HEK293 (cell line): ENCODE measurements at regions not wholly inside any gene's neighbourhood (a gene's known extent, or its start where the extent isn't known, plus 50 kb on each side); places are given as distances from the start of the nearest gene placed in this dataset.

Experiments used
- CTCF ChIA-PET: fragments of 350-600 bp; formaldehyde crosslinking; extraction: SDS; loops from one replicate; lab custom pipeline; 2021; ENCODE audit warnings: antibody characterized with exemption; lab: Yijun Ruan, JAX
- POLR2A ChIA-PET: fragments of 300-600 bp; formaldehyde crosslinking; extraction: SDS; loops from one replicate; lab custom pipeline; 2020; ENCODE audit warnings: antibody characterized with exemption, inconsistent platforms; lab: Yijun Ruan, JAX
- H3K27ac ChIP-seq: fragments of 200-500 bp; sonication (Bioruptor generic); 2 replicates; pipeline ENCODE4 v1.5.1; 2014; ENCODE audit warnings: low read depth, low read length, control low read depth, inconsistent platforms; ENCODE audit errors: extremely low read depth
- H3K36me3 ChIP-seq, 2 experiments: fragments of 200-500 bp in 1 of 2; sonication (Bioruptor generic) in 1 of 2; 1 replicate in 1 of 2; 2 replicates in 1 of 2; pipeline ENCODE4 v1.5.1; 2014 to 2017; ENCODE audit warnings: inconsistent platforms in 2 of 2, low read length in 2 of 2; ENCODE audit not compliant: control insufficient read depth in 2 of 2, insufficient read depth in 1 of 2
- H3K4me1 ChIP-seq: fragments of 200-500 bp; sonication (Bioruptor generic); 2 replicates; pipeline ENCODE4 v1.5.1; 2014; ENCODE audit warnings: mild to moderate bottlenecking, low read length, inconsistent platforms; ENCODE audit not compliant: control insufficient read depth, insufficient read depth
- H3K4me3 ChIP-seq: 2 replicates; pipeline ENCODE4 v1.5.1; 2011; ENCODE audit warnings: low read depth, mild to moderate bottlenecking, control low read depth, low read length, moderate library complexity
- H3K9me3 ChIP-seq: fragments of 200-500 bp; sonication (Bioruptor generic); 2 replicates; pipeline ENCODE4 v1.5.1; 2014; ENCODE audit warnings: low read depth, low read length, inconsistent platforms; ENCODE audit not compliant: control insufficient read depth, insufficient read depth
- HOXD13 ChIP-seq: sonication (generic); formaldehyde crosslinking; IDR thresholded peaks from 2 replicates; pipeline ENCODE4 v1.8.0; 2022; ENCODE audit warnings: missing genetic modification reagents, borderline replicate concordance
- KLF10 ChIP-seq: fragments of 450-650 bp; IDR thresholded peaks from 2 replicates; pipeline ENCODE4 v1.5.1; 2018; ENCODE audit warnings: missing biosample characterization, mild to moderate bottlenecking, missing genetic modification characterization
- KLF16 ChIP-seq: fragments of 450-650 bp; formaldehyde crosslinking; IDR thresholded peaks from 2 replicates; pipeline ENCODE4 v1.5.1; 2017; ENCODE audit warnings: missing biosample characterization, missing genetic modification characterization
- SCRT1 ChIP-seq: fragments of 450-650 bp; formaldehyde crosslinking; IDR thresholded peaks from 2 replicates; pipeline ENCODE4 v1.5.1; 2016; ENCODE audit warnings: missing biosample characterization, missing genetic modification characterization, borderline replicate concordance
- TRIM28 ChIP-seq: IDR thresholded peaks from 2 replicates; pipeline ENCODE4 v1.6.1; 2011; ENCODE audit warnings: low read length, control low read depth, borderline replicate concordance
- ZBTB7A ChIP-seq: fragments of 450-650 bp; formaldehyde crosslinking; IDR thresholded peaks from 2 replicates; pipeline ENCODE4 v1.5.1; 2016; ENCODE audit warnings: low read depth, missing biosample characterization, missing genetic modification characterization
- ZNF19 ChIP-seq: fragments of 450-650 bp; formaldehyde crosslinking; IDR thresholded peaks from 2 replicates; pipeline ENCODE4; 2016; ENCODE audit warnings: missing biosample characterization, missing genetic modification characterization, low read depth
- ZNF239 ChIP-seq: fragments of 450-650 bp; formaldehyde crosslinking; IDR thresholded peaks from 2 replicates; pipeline ENCODE4 v1.5.1; 2016; ENCODE audit warnings: missing biosample characterization, missing genetic modification characterization
- ZNF341 ChIP-seq: fragments of 450-650 bp; formaldehyde crosslinking; IDR thresholded peaks from 2 replicates; pipeline ENCODE4; 2016; ENCODE audit warnings: low read depth, missing biosample characterization, missing genetic modification characterization
- ZNF354C ChIP-seq: fragments of 450-650 bp; formaldehyde crosslinking; IDR thresholded peaks from 2 replicates; pipeline ENCODE4 v1.5.1; 2016; ENCODE audit warnings: missing biosample characterization, missing genetic modification characterization, low read depth, borderline replicate concordance
- ZNF596 ChIP-seq: fragments of 450-650 bp; IDR thresholded peaks from 2 replicates; pipeline ENCODE4 v1.5.0; 2018; ENCODE audit warnings: missing biosample characterization, mild to moderate bottlenecking, missing genetic modification characterization, moderate library complexity
- ZNF626 ChIP-seq: fragments of 450-650 bp; sonication (Bioruptor Pico); formaldehyde crosslinking; IDR thresholded peaks from 2 replicates; pipeline ENCODE4 v1.5.1; 2018; ENCODE audit warnings: missing biosample characterization, missing genetic modification characterization, inconsistent platforms
- ZNF660 ChIP-seq: fragments of 450-650 bp; IDR thresholded peaks from 2 replicates; pipeline ENCODE4 v1.5.1; 2018; ENCODE audit warnings: missing biosample characterization, mild to moderate bottlenecking, missing genetic modification characterization
- ZNF701 ChIP-seq: fragments of 450-650 bp; formaldehyde crosslinking; IDR thresholded peaks from 2 replicates; pipeline ENCODE4 v1.5.1; 2016; ENCODE audit warnings: missing biosample characterization, missing genetic modification characterization
- ZNF791 ChIP-seq: fragments of 450-650 bp; formaldehyde crosslinking; IDR thresholded peaks from 2 replicates; pipeline ENCODE4 v1.5.1; 2016; ENCODE audit warnings: missing biosample characterization, missing genetic modification characterization
- ZNF830 ChIP-seq: fragments of 450-650 bp; IDR thresholded peaks from 2 replicates; pipeline ENCODE4 v1.5.0; 2018; ENCODE audit warnings: missing biosample characterization, missing genetic modification characterization, low read depth, mild to moderate bottlenecking, moderate library complexity
- ZSCAN30 ChIP-seq: fragments of 450-650 bp; IDR thresholded peaks from 2 replicates; pipeline ENCODE4 v1.5.1; 2018; ENCODE audit warnings: missing biosample characterization, mild to moderate bottlenecking, missing genetic modification characterization, moderate library complexity
- TF ChIP-seq, protein P1 (sequence below): fragments of 450-650 bp; formaldehyde crosslinking; IDR thresholded peaks from 2 replicates; pipeline ENCODE4 v1.5.1; 2016; ENCODE audit warnings: missing biosample characterization, missing genetic modification characterization
- TF ChIP-seq, protein P2 (sequence below): fragments of 450-650 bp; IDR thresholded peaks from 2 replicates; pipeline ENCODE4 v1.5.1; 2018; ENCODE audit warnings: missing biosample characterization, missing genetic modification characterization

- Histone ChIP-seq H3K27ac (no peak overlapping the region), H3K4me1 (no peaks in the 10 kb centered on the region), H3K36me3 (no peaks in the 10 kb centered on the region), H3K9me3 (no peaks in the 10 kb centered on the region), H3K4me3 (no peak overlapping the region)
- CTCF ChIA-PET = interaction anchor here (0.7 kb wide), 1 partner anchor 8 kb away, joined by 3 read pairs; no protein-coding TSS in a partner anchor
- POLR2A ChIA-PET = no interaction called here
- TF ChIP-seq TRIM28 = no peak
- TF ChIP-seq ZNF830 (tag by site-specific recombination) = no peak
- TF ChIP-seq ZSCAN30 = no peak
- TF ChIP-seq, protein P1, sequence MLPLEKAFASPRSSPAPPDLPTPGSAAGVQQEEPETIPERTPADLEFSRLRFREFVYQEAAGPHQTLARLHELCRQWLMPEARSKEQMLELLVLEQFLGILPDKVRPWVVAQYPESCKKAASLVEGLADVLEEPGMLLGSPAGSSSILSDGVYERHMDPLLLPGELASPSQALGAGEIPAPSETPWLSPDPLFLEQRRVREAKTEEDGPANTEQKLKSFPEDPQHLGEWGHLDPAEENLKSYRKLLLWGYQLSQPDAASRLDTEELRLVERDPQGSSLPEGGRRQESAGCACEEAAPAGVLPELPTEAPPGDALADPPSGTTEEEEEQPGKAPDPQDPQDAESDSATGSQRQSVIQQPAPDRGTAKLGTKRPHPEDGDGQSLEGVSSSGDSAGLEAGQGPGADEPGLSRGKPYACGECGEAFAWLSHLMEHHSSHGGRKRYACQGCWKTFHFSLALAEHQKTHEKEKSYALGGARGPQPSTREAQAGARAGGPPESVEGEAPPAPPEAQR = no peak
- no peak for TF ChIP-seq ZNF701
- no peak for TF ChIP-seq ZNF791 (tag by site-specific recombination)
Measured at GRCh38 chr10:36669615-36670352, 455.6 kb upstream of the ANKRD30A start.

GRCh38 chr10:36666451-36666850 lies 458.9 kb upstream of the ANKRD30A start:
- ChIA-PET POLR2A (no interaction called here), CTCF (no interaction called here)
- Histone ChIP-seq H3K36me3 (no peaks in the 10 kb centered on the region), H3K4me1 (no peaks in the 10 kb centered on the region), H3K27ac (no peak overlapping the region), H3K4me3 (no peak overlapping the region), H3K9me3 (no peaks in the 10 kb centered on the region)
- no peak for TF ChIP-seq ZNF239 (tag by site-specific recombination)
- TF ChIP-seq ZNF626 (tag by site-specific recombination) = no peak

- Histone ChIP-seq H3K36me3 (no peaks in the 10 kb centered on the region), H3K4me1 (no peaks in the 10 kb centered on the region), H3K9me3 (no peaks in the 10 kb centered on the region), H3K27ac (no peak overlapping the region), H3K4me3 (no peak overlapping the region)
- ChIA-PET CTCF (no interaction called here), POLR2A (no interaction called here)
- TF ChIP-seq ZNF660 (tag by site-specific recombination) = no peak
- no peak for TF ChIP-seq ZNF19 (tag by site-specific recombination)
- TF ChIP-seq KLF10 (tag by site-specific recombination) = no peak
- TF ChIP-seq ZNF701 = no peak
- no peak for TF ChIP-seq SCRT1
- TF ChIP-seq ZNF354C (tag by site-specific recombination) = no peak
- TF ChIP-seq ZNF596 (tag by site-specific recombination) = no peak
- TF ChIP-seq, protein P2, sequence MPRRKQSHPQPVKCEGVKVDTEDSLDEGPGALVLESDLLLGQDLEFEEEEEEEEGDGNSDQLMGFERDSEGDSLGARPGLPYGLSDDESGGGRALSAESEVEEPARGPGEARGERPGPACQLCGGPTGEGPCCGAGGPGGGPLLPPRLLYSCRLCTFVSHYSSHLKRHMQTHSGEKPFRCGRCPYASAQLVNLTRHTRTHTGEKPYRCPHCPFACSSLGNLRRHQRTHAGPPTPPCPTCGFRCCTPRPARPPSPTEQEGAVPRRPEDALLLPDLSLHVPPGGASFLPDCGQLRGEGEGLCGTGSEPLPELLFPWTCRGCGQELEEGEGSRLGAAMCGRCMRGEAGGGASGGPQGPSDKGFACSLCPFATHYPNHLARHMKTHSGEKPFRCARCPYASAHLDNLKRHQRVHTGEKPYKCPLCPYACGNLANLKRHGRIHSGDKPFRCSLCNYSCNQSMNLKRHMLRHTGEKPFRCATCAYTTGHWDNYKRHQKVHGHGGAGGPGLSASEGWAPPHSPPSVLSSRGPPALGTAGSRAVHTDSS (tag by site-specific recombination) = no peak
- TF ChIP-seq HOXD13 (CRISPR knock-in tag) = no peak
- TF ChIP-seq TRIM28 = no peak
- no peak for TF ChIP-seq ZNF341 (tag by site-specific recombination)
- TF ChIP-seq ZBTB7A = no peak
- no peak for TF ChIP-seq KLF16 (tag by site-specific recombination)
Measured at GRCh38 chr10:36662571-36662970, 462.8 kb upstream of the ANKRD30A start.
